HCT116 (cell line): ENCODE measurements at regions not wholly inside any gene's neighbourhood (a gene's known extent, or its start where the extent isn't known, plus 50 kb on each side); places are given as distances from the start of the nearest gene placed in this dataset.

Source experiments
- ATAC-seq: fragments of 200-7000 bp; cut with Tn5 transposase; 2 replicates; pipeline ENCODE4 v1.9.1; 2020; ENCODE audit warnings: mild to moderate bottlenecking, moderate library complexity
- BruUV-seq: library from RNA; stranded (reverse); fragments of 400-500 nt; replicated peaks from 2 replicates; lab custom pipeline; 2021; lab: Mats Ljungman, UMichigan
- CTCF ChIA-PET: fragments of 300-600 bp; sonication (Branson Sonifier 250); formaldehyde crosslinking; loops from one replicate; lab custom pipeline; 2021; ENCODE audit warnings: antibody characterized with exemption; lab: Charles Lee
- POLR2A ChIA-PET: fragments of 300-600, 350-600 bp; sonication (Branson Sonifier 250); formaldehyde crosslinking; loops from one replicate; lab custom pipeline; 2021; ENCODE audit warnings: antibody characterized with exemption; lab: Charles Lee
- RAD21 ChIA-PET, 2 experiments: fragments of 300-600 bp; sonication (Branson Sonifier 250); formaldehyde crosslinking; loops; one replicate each; lab custom pipeline; 2023; ENCODE audit warnings: low total read pairs in 2 of 2; ENCODE audit not compliant: uncharacterized antibody in 2 of 2, unreplicated experiment in 2 of 2, low non-redundant PET in 1 of 2; lab: Charles Lee
- DNase-seq: peaks from one replicate; pipeline ENCODE4 v3.0.0-alpha.2; 2010; ENCODE audit warnings: low read depth, low spot score
- H2AFZ ChIP-seq: fragments of 200-600 bp; shearing (Covaris generic), sonication (generic); 2 replicates; pipeline ENCODE4 v1.6.1; 2017; ENCODE audit warnings: low read depth, mixed run types, mixed read lengths, antibody characterized with exemption, low read length; ENCODE audit not compliant: poor library complexity, severe bottlenecking
- H3K27ac ChIP-seq: 2 replicates; pipeline ENCODE4 v1.5.1; 2012; ENCODE audit warnings: low read depth, low read length
- H3K27me3 ChIP-seq: fragments of 200-600 bp; sonication (generic); 2 replicates; pipeline ENCODE4 v1.6.1; 2016; ENCODE audit warnings: mixed run types, low read length, mixed read lengths; ENCODE audit not compliant: insufficient read depth
- H3K36me3 ChIP-seq, 2 experiments: fragments of 200-500 bp in 1 of 2; fragments of 200-600 bp in 1 of 2; sonication (Bioruptor generic) in 1 of 2; sonication (generic) in 1 of 2; 2 replicates each; pipeline versions ENCODE4 v1.5.1 to v1.6.1; 2014 to 2016; ENCODE audit warnings: low read length in 2 of 2, inconsistent platforms in 1 of 2, mixed read lengths in 1 of 2, mixed run types in 1 of 2; ENCODE audit not compliant: insufficient read depth in 2 of 2, control insufficient read depth in 1 of 2
- H3K4me1 ChIP-seq, 2 experiments: fragments of 200-600 bp in 1 of 2; sonication (generic) in 1 of 2; 2 replicates each; pipeline versions ENCODE4 v1.5.1 to v1.6.1; 2012 to 2017; ENCODE audit warnings: low read length in 2 of 2, inconsistent platforms in 1 of 2, mild to moderate bottlenecking in 1 of 2, mixed read lengths in 1 of 2, mixed run types in 1 of 2, moderate library complexity in 1 of 2; ENCODE audit not compliant: insufficient read depth in 2 of 2, control insufficient read depth in 1 of 2
- H3K4me2 ChIP-seq: fragments of 200-600 bp; sonication (generic); 2 replicates; pipeline ENCODE4 v1.6.1; 2017; ENCODE audit warnings: mixed run types, low read length, mixed read lengths
- H3K4me3 ChIP-seq, 2 experiments: fragments of 200-600 bp in 1 of 2; sonication (generic) in 1 of 2; replicated peaks in 1 of 2; 2 replicates each; pipeline ENCODE4 v1.5.1; 2011 to 2016; ENCODE audit warnings: low read length in 2 of 2, control low read depth in 1 of 2, low read depth in 1 of 2, mild to moderate bottlenecking in 1 of 2, mixed read lengths in 1 of 2, mixed run types in 1 of 2
- H3K79me2 ChIP-seq: fragments of 200-600 bp; sonication (generic); 2 replicates; pipeline ENCODE4 v1.6.1; 2017; ENCODE audit warnings: mild to moderate bottlenecking, mixed run types, low read length, moderate library complexity, mixed read lengths; ENCODE audit not compliant: insufficient read depth
- H3K9ac ChIP-seq: fragments of 200-600 bp; sonication (generic); 2 replicates; pipeline ENCODE4 v1.6.1; 2016; ENCODE audit warnings: low read length, mixed read lengths
- H3K9me2 ChIP-seq: fragments of 200-600 bp; sonication (generic), shearing (Covaris generic); 2 replicates; pipeline ENCODE4 v1.6.1; 2017; ENCODE audit warnings: mixed run types, mild to moderate bottlenecking, moderate library complexity; ENCODE audit not compliant: insufficient read depth
- H3K9me3 ChIP-seq, 2 experiments: fragments of 200-500 bp in 1 of 2; fragments of 200-600 bp in 1 of 2; sonication (Bioruptor generic) in 1 of 2; sonication (generic) in 1 of 2; 2 replicates each; pipeline ENCODE4 v1.6.1; 2014 to 2017; ENCODE audit warnings: low read length in 2 of 2, mixed read lengths in 2 of 2, inconsistent platforms in 1 of 2, low read depth in 1 of 2, mild to moderate bottlenecking in 1 of 2, mixed run types in 1 of 2, moderate library complexity in 1 of 2; ENCODE audit not compliant: control insufficient read depth in 1 of 2, insufficient read depth in 1 of 2
- H4K20me1 ChIP-seq: fragments of 200-600 bp; sonication (generic), shearing (Covaris generic); 2 replicates; pipeline ENCODE4 v1.6.1; 2017; ENCODE audit warnings: mixed run types, mild to moderate bottlenecking, moderate library complexity; ENCODE audit not compliant: insufficient read depth
- CBX3 ChIP-seq: IDR thresholded peaks from 2 replicates; pipeline ENCODE4 v1.6.1; 2012; ENCODE audit warnings: low read depth
- CEBPB ChIP-seq: IDR thresholded peaks from 2 replicates; pipeline ENCODE4 v1.6.1; 2012; ENCODE audit warnings: low read depth
- ELF1 ChIP-seq: IDR thresholded peaks from 2 replicates; pipeline ENCODE4 v1.6.1; 2012; ENCODE audit warnings: low read depth, borderline replicate concordance
- EZH2 ChIP-seq: fragments of 200-600 bp; sonication (generic); IDR thresholded peaks from 2 replicates; pipeline ENCODE4 v1.6.1; 2017; ENCODE audit warnings: antibody characterized with exemption, mixed run types
- POLR2A ChIP-seq: IDR thresholded peaks from 2 replicates; pipeline ENCODE4 v1.7.0; 2011; ENCODE audit warnings: borderline replicate concordance; ENCODE audit not compliant: insufficient read depth, insufficient read length; ENCODE audit errors: extremely low read depth
- POLR2AphosphoS5 ChIP-seq: IDR thresholded peaks from 2 replicates; pipeline ENCODE4 v1.6.1; 2011; ENCODE audit warnings: mild to moderate bottlenecking, low read depth, low read length, moderate library complexity
- SRF ChIP-seq: IDR thresholded peaks from 2 replicates; pipeline ENCODE4 v1.6.1; 2012; ENCODE audit warnings: low read depth
- TCF7L2 ChIP-seq: IDR thresholded peaks from 2 replicates; pipeline ENCODE4 v1.7.0; 2011; ENCODE audit warnings: borderline replicate concordance, inconsistent platforms; ENCODE audit not compliant: insufficient read depth, insufficient read length; ENCODE audit errors: extremely low read depth
- YY1 ChIP-seq: IDR thresholded peaks from 2 replicates; pipeline ENCODE4 v1.6.1; 2011; ENCODE audit warnings: low read length, low read depth, moderate library complexity, mild to moderate bottlenecking; ENCODE audit not compliant: insufficient replicate concordance; ENCODE audit errors: extremely low read depth
- ZNF274 ChIP-seq: fragments of 200-500 bp; sonication (Bioruptor generic); IDR thresholded peaks from 2 replicates; pipeline ENCODE4 v1.6.1; 2014; ENCODE audit warnings: mild to moderate bottlenecking, low read depth, low read length, inconsistent platforms
- intact Hi-C: fragments of 100-400 bp; cut with micrococcal nuclease; formaldehyde crosslinking; loops from 2 replicates; pipeline ENCODE4 v1.10.0; 2022
- TF ChIP-seq, protein P1 (sequence below): IDR thresholded peaks from 2 replicates; pipeline ENCODE4 v1.6.1; 2012
- TF ChIP-seq, protein P2 (sequence below): IDR thresholded peaks from 2 replicates; pipeline ENCODE4 v1.6.1; 2012
- TF ChIP-seq, protein P3 (sequence below): IDR thresholded peaks from 2 replicates; pipeline ENCODE4 v1.6.1; 2012; ENCODE audit warnings: low read depth
- TF ChIP-seq, protein P4 (sequence below): IDR thresholded peaks from 2 replicates; pipeline ENCODE4 v1.6.1; 2011; ENCODE audit warnings: mild to moderate bottlenecking, low read length, moderate library complexity; ENCODE audit not compliant: insufficient replicate concordance; ENCODE audit errors: extremely low read depth

DNA sequence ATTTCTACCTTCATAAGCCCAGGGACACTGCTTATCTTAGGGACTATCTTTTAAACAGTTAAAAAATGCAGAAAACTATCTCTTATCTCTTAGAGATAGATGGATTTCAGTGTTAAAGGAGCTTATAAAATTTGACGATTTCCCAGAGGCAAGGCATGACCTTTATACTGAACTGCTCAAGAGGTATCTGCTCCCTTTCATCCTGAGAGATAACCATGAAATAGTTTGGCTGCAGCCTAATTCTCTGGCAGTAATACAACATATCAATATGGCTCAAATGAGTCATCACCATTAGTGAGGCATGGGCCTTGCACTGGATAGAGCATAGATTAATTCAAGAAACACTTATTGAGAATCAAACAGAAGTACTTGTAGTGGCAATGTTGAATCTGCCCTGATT, 348.2 kb upstream of the GRIA3 start:
- ATAC-seq (no peak), DNase-seq (no peak)
- no peaks in the 10 kb centered on the region for H3K36me3 ChIP-seq
- no TSS peak for BruUV-seq
- intact Hi-C loops: no loop called here
- no peaks in the 10 kb centered on the region for H3K9me3 ChIP-seq
- H3K4me3 ChIP-seq: no peak overlapping the region
- ChIA-PET RAD21 (no interaction called here), POLR2A (no interaction called here), CTCF (no interaction called here)
- TF ChIP-seq, protein P1, sequence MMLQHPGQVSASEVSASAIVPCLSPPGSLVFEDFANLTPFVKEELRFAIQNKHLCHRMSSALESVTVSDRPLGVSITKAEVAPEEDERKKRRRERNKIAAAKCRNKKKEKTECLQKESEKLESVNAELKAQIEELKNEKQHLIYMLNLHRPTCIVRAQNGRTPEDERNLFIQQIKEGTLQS: no peak
- TF ChIP-seq EZH2: no peak
- no peak for TF ChIP-seq ZNF274
- TF ChIP-seq CBX3: no peak
- TF ChIP-seq SRF: no peak
- TF ChIP-seq, protein P2, sequence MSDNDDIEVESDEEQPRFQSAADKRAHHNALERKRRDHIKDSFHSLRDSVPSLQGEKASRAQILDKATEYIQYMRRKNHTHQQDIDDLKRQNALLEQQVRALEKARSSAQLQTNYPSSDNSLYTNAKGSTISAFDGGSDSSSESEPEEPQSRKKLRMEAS: no peak
- no peak for TF ChIP-seq CEBPB
- TF ChIP-seq TCF7L2: no peak
- H3K4me2 ChIP-seq: no peak overlapping the region
- no peak overlapping the region for H3K27ac ChIP-seq
- H3K27me3 ChIP-seq: no peaks in the 10 kb centered on the region
- H2AFZ ChIP-seq: no peak overlapping the region
- no peak overlapping the region for H3K9ac ChIP-seq
- no peaks in the 10 kb centered on the region for H4K20me1 ChIP-seq
- no peaks in the 10 kb centered on the region for H3K79me2 ChIP-seq
- H3K9me2 ChIP-seq: no peaks in the 10 kb centered on the region
- no peaks in the 10 kb centered on the region for H3K4me1 ChIP-seq

DNA sequence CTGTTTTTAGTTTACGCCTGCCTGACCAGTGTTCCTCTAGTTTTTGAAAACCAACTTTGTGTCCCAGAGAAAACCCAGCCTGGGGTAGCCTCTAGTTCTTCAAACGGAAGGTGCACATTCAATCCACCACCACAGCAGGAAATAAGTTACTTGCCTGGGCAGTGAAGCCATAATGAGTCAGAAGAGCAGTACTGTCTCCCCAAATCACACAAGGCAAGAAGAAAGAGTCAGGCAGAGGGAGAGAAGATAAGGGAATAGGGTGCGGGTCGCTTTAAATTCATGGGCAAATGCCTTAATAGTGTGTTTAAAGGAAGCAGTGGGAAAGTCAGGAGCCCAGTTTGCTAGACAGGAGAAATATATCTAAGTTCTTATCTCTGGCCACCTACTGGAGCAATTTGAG, 333.8 kb upstream of the GRIA3 start:
- BruUV-seq: no TSS peak
- Histone ChIP-seq H3K36me3 (no peaks in the 10 kb centered on the region), H3K4me2 (no peak overlapping the region), H3K9me3 (no peaks in the 10 kb centered on the region), H4K20me1 (no peaks in the 10 kb centered on the region), H3K27me3 (no peaks in the 10 kb centered on the region), H3K9ac (no peak overlapping the region), H2AFZ (no peak overlapping the region), H3K27ac (no peak overlapping the region), H3K79me2 (no peaks in the 10 kb centered on the region), H3K4me1 (no peaks in the 10 kb centered on the region), H3K9me2 (no peaks in the 10 kb centered on the region), H3K4me3 (no peak overlapping the region)
- ATAC-seq (no peak), DNase-seq (no peak)
- RAD21 ChIA-PET: no interaction called here
- intact Hi-C loops: no loop called here
- CTCF ChIA-PET: no interaction called here
- POLR2A ChIA-PET: no interaction called here
- TF ChIP-seq, protein P3, sequence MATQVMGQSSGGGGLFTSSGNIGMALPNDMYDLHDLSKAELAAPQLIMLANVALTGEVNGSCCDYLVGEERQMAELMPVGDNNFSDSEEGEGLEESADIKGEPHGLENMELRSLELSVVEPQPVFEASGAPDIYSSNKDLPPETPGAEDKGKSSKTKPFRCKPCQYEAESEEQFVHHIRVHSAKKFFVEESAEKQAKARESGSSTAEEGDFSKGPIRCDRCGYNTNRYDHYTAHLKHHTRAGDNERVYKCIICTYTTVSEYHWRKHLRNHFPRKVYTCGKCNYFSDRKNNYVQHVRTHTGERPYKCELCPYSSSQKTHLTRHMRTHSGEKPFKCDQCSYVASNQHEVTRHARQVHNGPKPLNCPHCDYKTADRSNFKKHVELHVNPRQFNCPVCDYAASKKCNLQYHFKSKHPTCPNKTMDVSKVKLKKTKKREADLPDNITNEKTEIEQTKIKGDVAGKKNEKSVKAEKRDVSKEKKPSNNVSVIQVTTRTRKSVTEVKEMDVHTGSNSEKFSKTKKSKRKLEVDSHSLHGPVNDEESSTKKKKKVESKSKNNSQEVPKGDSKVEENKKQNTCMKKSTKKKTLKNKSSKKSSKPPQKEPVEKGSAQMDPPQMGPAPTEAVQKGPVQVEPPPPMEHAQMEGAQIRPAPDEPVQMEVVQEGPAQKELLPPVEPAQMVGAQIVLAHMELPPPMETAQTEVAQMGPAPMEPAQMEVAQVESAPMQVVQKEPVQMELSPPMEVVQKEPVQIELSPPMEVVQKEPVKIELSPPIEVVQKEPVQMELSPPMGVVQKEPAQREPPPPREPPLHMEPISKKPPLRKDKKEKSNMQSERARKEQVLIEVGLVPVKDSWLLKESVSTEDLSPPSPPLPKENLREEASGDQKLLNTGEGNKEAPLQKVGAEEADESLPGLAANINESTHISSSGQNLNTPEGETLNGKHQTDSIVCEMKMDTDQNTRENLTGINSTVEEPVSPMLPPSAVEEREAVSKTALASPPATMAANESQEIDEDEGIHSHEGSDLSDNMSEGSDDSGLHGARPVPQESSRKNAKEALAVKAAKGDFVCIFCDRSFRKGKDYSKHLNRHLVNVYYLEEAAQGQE: no peak
- no peak for TF ChIP-seq TCF7L2
- TF ChIP-seq POLR2A: no peak
- no peak for TF ChIP-seq ZNF274
- no peak for TF ChIP-seq POLR2AphosphoS5
- TF ChIP-seq EZH2: no peak
- no peak for TF ChIP-seq YY1
- no peak for TF ChIP-seq CBX3
- TF ChIP-seq, protein P2: no peak
- no peak for TF ChIP-seq SRF
- TF ChIP-seq, protein P4, sequence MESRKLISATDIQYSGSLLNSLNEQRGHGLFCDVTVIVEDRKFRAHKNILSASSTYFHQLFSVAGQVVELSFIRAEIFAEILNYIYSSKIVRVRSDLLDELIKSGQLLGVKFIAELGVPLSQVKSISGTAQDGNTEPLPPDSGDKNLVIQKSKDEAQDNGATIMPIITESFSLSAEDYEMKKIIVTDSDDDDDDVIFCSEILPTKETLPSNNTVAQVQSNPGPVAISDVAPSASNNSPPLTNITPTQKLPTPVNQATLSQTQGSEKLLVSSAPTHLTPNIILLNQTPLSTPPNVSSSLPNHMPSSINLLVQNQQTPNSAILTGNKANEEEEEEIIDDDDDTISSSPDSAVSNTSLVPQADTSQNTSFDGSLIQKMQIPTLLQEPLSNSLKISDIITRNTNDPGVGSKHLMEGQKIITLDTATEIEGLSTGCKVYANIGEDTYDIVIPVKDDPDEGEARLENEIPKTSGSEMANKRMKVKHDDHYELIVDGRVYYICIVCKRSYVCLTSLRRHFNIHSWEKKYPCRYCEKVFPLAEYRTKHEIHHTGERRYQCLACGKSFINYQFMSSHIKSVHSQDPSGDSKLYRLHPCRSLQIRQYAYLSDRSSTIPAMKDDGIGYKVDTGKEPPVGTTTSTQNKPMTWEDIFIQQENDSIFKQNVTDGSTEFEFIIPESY: no peak
- TF ChIP-seq ELF1: no peak
